Tibial nerve (tissue), 4 donors: ENCODE measurements at regions not wholly inside any gene's neighbourhood (a gene's known extent, or its start where the extent isn't known, plus 50 kb on each side); places are given as distances from the start of the nearest gene placed in this dataset.
A peak's percentile ranks its signal among the peaks of the same experiment; 100 is the strongest.

Source experiments
- DNase-seq, 2 donors: peaks; one replicate each; pipeline ENCODE4 v3.0.0-alpha.2; 2019; ENCODE audit warnings: low spot score in 2 of 2
- H3K27ac ChIP-seq, 4 donors: fragments of 200-600 bp; sonication (generic) in 3 of 4; one replicate each; pipeline ENCODE4 v1.5.1; 2017 to 2019; ENCODE audit warnings: mild to moderate bottlenecking in 1 of 4
- H3K27me3 ChIP-seq, 2 donors: fragments of 200-600 bp; sonication (generic) in 1 of 2; one replicate each; pipeline versions ENCODE4 v1.5.1 to v1.6.0; 2017 to 2019
- H3K36me3 ChIP-seq, 3 donors: fragments of 200-600 bp; sonication (generic); one replicate each; pipeline ENCODE4 v1.5.1; 2018 to 2019
- H3K4me1 ChIP-seq, 4 donors: fragments of 200-600 bp; sonication (generic) in 3 of 4; one replicate each; pipeline ENCODE4 v1.5.1; 2017 to 2019
- H3K4me3 ChIP-seq, 4 donors: fragments of 200-600 bp; sonication (generic) in 3 of 4; one replicate each; pipeline ENCODE4 v1.5.1; 2017 to 2019; ENCODE audit warnings: mild to moderate bottlenecking in 1 of 4, moderate library complexity in 1 of 4
- H3K9me3 ChIP-seq, 4 donors: fragments of 200-600 bp; sonication (generic) in 3 of 4; one replicate each; pipeline ENCODE4 v1.5.1; 2017 to 2019
- CTCF ChIP-seq, 5 experiments: fragments of 200-600 bp in 3 of 5; fragments of 450-650 bp in 2 of 5; sonication (generic) in 3 of 5; IDR thresholded peaks; one replicate each; pipeline ENCODE4 v1.5.1; 2016 to 2019; ENCODE audit warnings: antibody characterized with exemption in 5 of 5, mild to moderate bottlenecking in 3 of 5, moderate library complexity in 2 of 5
- EP300 ChIP-seq, 2 donors: sonication (generic); formaldehyde crosslinking; IDR thresholded peaks; one replicate each; pipeline ENCODE4 v1.6.1; 2017; ENCODE audit warnings: antibody characterized with exemption in 2 of 2, mild to moderate bottlenecking in 1 of 2
- POLR2A ChIP-seq, 2 donors: fragments of 450-650 bp; IDR thresholded peaks; one replicate each; pipeline ENCODE4 v1.6.1; 2017; ENCODE audit warnings: antibody characterized with exemption in 2 of 2, mild to moderate bottlenecking in 2 of 2, moderate library complexity in 2 of 2
- WGBS, 2 donors: methylation state at CpG; one replicate each; pipeline ENCODE4 v1.1.5; 2018; 5-methylcytosine and 5-hydroxymethylcytosine counted together

- TF ChIP-seq POLR2A (IDR thresholded peaks at IDR 0.05) (no peak), EP300 (IDR thresholded peaks at IDR 0.05) (no peak), CTCF (IDR thresholded peaks at IDR 0.05) (no peak)
- H3K9me3 ChIP-seq: peaks cover 0 to 10% (median 1%) of the 10 kb centered on the region in 4 donors
- 79 to 96% methylated on average over 1 of the region's 1 CpG for WGBS, 2 donors
- no peak for DNase-seq
- H3K27ac ChIP-seq: no peak overlapping the region
- no peak overlapping the region for H3K4me3 ChIP-seq
- no peaks in the 10 kb centered on the region for H3K27me3 ChIP-seq
- peaks cover 0 to 8% (median 0%) of the 10 kb centered on the region in 4 donors for H3K4me1 ChIP-seq
- H3K36me3 ChIP-seq: no peaks in the 10 kb centered on the region
Observed at GRCh38 chr4:154047733-154048132, 258.9 kb upstream of the SFRP2 start.

- TF ChIP-seq CTCF (IDR thresholded peaks at IDR 0.05): no peak
- TF ChIP-seq EP300 (IDR thresholded peaks at IDR 0.05): no peak
- TF ChIP-seq POLR2A (IDR thresholded peaks at IDR 0.05): no peak
- no peak for DNase-seq
- no peaks in the 10 kb centered on the region for H3K36me3 ChIP-seq
- H3K27ac ChIP-seq: no peak overlapping the region
- H3K9me3 ChIP-seq: no peaks in the 10 kb centered on the region
- 77 to 79% methylated on average over 4 of the region's 4 CpGs for WGBS, 2 donors
- H3K4me3 ChIP-seq: no peak overlapping the region
- H3K4me1 ChIP-seq: peaks cover 0 to 8% (median 0%) of the 10 kb centered on the region in 4 donors
- no peaks in the 10 kb centered on the region for H3K27me3 ChIP-seq
Observed at GRCh38 chr4:154044742-154045485, 256.0 kb upstream of the SFRP2 start.

GRCh38 chr4:154044108-154044531, 255.2 kb upstream of the SFRP2 start:
- no peak overlapping the region for H3K27ac ChIP-seq
- no peaks in the 10 kb centered on the region for H3K36me3 ChIP-seq
- DNase-seq: peak in 1 of 2 donors; percentile 5
- no peaks in the 10 kb centered on the region for H3K27me3 ChIP-seq
- TF ChIP-seq POLR2A (IDR thresholded peaks at IDR 0.05) (no peak), EP300 (IDR thresholded peaks at IDR 0.05) (no peak), CTCF (IDR thresholded peaks at IDR 0.05) (no peak)
- H3K9me3 ChIP-seq: no peaks in the 10 kb centered on the region
- H3K4me1 ChIP-seq: peaks cover 0 to 2% (median 0%) of the 10 kb centered on the region in 4 donors
- H3K4me3 ChIP-seq: no peak overlapping the region
- WGBS, 2 donors: 70 to 73% methylated on average over 4 of the region's 4 CpGs

- DNase-seq: no peak
- Histone ChIP-seq H3K27me3 (no peaks in the 10 kb centered on the region), H3K36me3 (no peaks in the 10 kb centered on the region), H3K9me3 (no peaks in the 10 kb centered on the region), H3K4me3 (no peak overlapping the region), H3K27ac (no peak overlapping the region), H3K4me1 (no peaks in the 10 kb centered on the region)
- TF ChIP-seq EP300 (IDR thresholded peaks at IDR 0.05) (no peak), POLR2A (IDR thresholded peaks at IDR 0.05) (no peak), CTCF (IDR thresholded peaks at IDR 0.05) (no peak)
- 88 to 91% methylated on average over 5 of the region's 5 CpGs for WGBS, 2 donors
Observed at GRCh38 chr4:154041640-154042039, 252.8 kb upstream of the SFRP2 start.

GRCh38 chr4:154039435-154040343, 250.8 kb upstream of the SFRP2 start:
- H3K9me3 ChIP-seq: no peaks in the 10 kb centered on the region
- no peaks in the 10 kb centered on the region for H3K4me1 ChIP-seq

More at GRCh38 chr4:154039435-154040343, 250.8 kb upstream of the SFRP2 start:
- TF ChIP-seq EP300 (IDR thresholded peaks at IDR 0.05) (no peak), CTCF (IDR thresholded peaks at IDR 0.05) (no peak), POLR2A (IDR thresholded peaks at IDR 0.05) (no peak)
- H3K27me3 ChIP-seq: no peaks in the 10 kb centered on the region
- no peak overlapping the region for H3K27ac ChIP-seq
- WGBS, 2 donors: 64 to 73% methylated on average over 4 of the region's 4 CpGs
- H3K4me3 ChIP-seq: no peak overlapping the region
- no peaks in the 10 kb centered on the region for H3K36me3 ChIP-seq
- DNase-seq: no peak
